Heart left ventricle (tissue), 16 donors: ENCODE measurements at regions not wholly inside any gene's neighbourhood (a gene's known extent, or its start where the extent isn't known, plus 50 kb on each side); places are given as distances from the start of the nearest gene placed in this dataset.

Experiments used
- ATAC-seq, 4 donors: fragments of 200-7000 bp; cut with Tn5 transposase; one replicate each; pipeline ENCODE4 v1.9.1; 2020 to 2022; ENCODE audit warnings: moderate library complexity in 4 of 4, mild to moderate bottlenecking in 3 of 4, moderate number of reproducible peaks in 1 of 4
- DNase-seq, 5 donors: peaks; one replicate each; pipeline ENCODE4 v3.0.0-alpha.2; 2020
- H3K27ac ChIP-seq, 12 donors: fragments of 200-600 bp; sonication (generic) in 4 of 12; one replicate each; pipeline versions ENCODE4 v1.5.0 to v1.8.0; 2016 to 2022; ENCODE audit warnings: mild to moderate bottlenecking in 2 of 12
- H3K27me3 ChIP-seq, 9 donors: fragments of 200-600 bp; sonication (generic) in 2 of 9; one replicate each; pipeline versions ENCODE4 v1.5.1 to v1.8.0; 2016 to 2022; ENCODE audit warnings: mild to moderate bottlenecking in 3 of 9
- H3K36me3 ChIP-seq, 9 donors: fragments of 200-600 bp; sonication (generic) in 2 of 9; one replicate each; pipeline versions ENCODE4 v1.5.0 to v1.8.0; 2018 to 2022; ENCODE audit warnings: mild to moderate bottlenecking in 2 of 9
- H3K4me1 ChIP-seq, 12 donors: fragments of 200-600 bp; sonication (generic) in 4 of 12; one replicate each; pipeline versions ENCODE4 v1.5.0 to v1.8.0; 2016 to 2022; ENCODE audit warnings: mild to moderate bottlenecking in 3 of 12
- H3K4me3 ChIP-seq, 12 donors: fragments of 200-600 bp; sonication (generic) in 4 of 12; one replicate each; pipeline versions ENCODE4 v1.5.0 to v1.8.0; 2017 to 2022; ENCODE audit warnings: mild to moderate bottlenecking in 9 of 12, moderate library complexity in 4 of 12
- H3K9me3 ChIP-seq, 12 donors: fragments of 200-600 bp; sonication (generic) in 4 of 12; one replicate each; pipeline versions ENCODE4 v1.5.0 to v1.8.0; 2016 to 2022; ENCODE audit warnings: mild to moderate bottlenecking in 1 of 12
- CTCF ChIP-seq, 12 donors: fragments of 200-600 bp; sonication (generic) in 4 of 12; IDR thresholded peaks; one replicate each; pipeline versions ENCODE4 v1.5.0 to v1.8.0; 2018 to 2022; ENCODE audit warnings: antibody characterized with exemption in 12 of 12, mild to moderate bottlenecking in 5 of 12
- POLR2A ChIP-seq, 2 donors: fragments of 450-650 bp; IDR thresholded peaks; one replicate each; pipeline ENCODE4 v1.6.1; 2017; ENCODE audit warnings: antibody characterized with exemption in 2 of 2, mild to moderate bottlenecking in 2 of 2, moderate library complexity in 2 of 2
- WGBS, 4 donors: extraction: QIAGEN DNeasy Blood & Tissue Kit in 2 of 4; methylation state at CpG; one replicate each; pipeline versions ENCODE4 v1.1.5 to v1.1.7; 2013 to 2018; 5-methylcytosine and 5-hydroxymethylcytosine counted together
- intact Hi-C, 10 donors: fragments of 100-400 bp; cut with DNase I; formaldehyde crosslinking; loops; one replicate each; pipeline versions ENCODE4 v1.11.1 to v1.14.2; 2022
- donor health status: ischemic (EF 13 %, LVEDD 7.1; RV severe dilation, severe dysfunction).
- donor health status: healthy with polysubstance abuse.
- donor health status: DM: no; HTN: yes; CAD: no.
- donor health status: DM: no; HTN: no; CAD: no.
- donor health status: ischemic (EF 25% LVEDD 6.9; RV normal size, moderate dysfunction).
- donor health status: ischemic (EF 25% LVEDD 5.7; RV mildly dilated, moderate dysfunction).
- donor health status: healthy.
- donor health status: DM: yes; HTN: yes; CAD: no.
- donor health status: ischemic (EF 35%, LVEDD 5.7; RV mildly dilated, moderate dysfunction).
- donor health status: nonischemic (EF 11% LVEDD 7.7; RV severe dilation, severe dysfunction).
- donor health status: DM: yes; HTN: yes; CAD: no.
- donor health status: PGD.
- donor health status: ischemic (EF 29% LVEDD 5.4; RV normal size, mild dysfunction).
- donor health status: nonischemic (EF 23%, LVEDD 6.1; RV moderate dilation, normal function).

DNA sequence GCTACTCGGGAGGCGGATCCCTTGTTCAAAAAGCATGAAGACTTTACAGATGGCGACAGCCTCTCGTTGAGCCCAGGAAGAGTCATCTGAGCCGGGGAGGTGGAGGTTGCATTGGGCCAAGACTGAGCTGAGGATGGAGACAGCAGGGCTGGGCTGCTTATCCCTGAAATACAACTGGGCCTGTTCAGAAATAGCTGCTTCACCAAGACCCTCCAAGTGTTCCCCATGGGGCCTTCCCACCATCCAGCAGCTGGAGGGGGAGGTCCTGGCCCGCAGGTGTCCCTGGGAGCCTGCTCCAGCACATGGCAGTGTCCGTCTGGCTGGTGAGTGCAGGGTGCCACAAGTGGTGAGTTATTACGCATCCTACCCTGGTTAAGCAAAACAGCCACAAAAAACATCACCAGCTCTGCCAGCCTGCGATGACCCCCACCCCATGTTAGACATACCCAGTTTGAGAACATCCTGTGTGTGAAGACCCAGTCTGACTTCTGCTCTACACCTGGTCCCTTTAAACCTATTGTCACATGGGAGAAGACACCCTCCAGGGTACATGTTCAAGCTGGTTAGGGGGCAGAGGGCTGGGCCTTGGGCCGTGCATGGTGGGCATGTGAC, 93.1 kb upstream of the TMPRSS2 start:
- H3K4me1 ChIP-seq: peaks cover 0 to 4% (median 0%) of the 10 kb centered on the region in 12 donors
- intact Hi-C loops: no loop called here

GRCh38 chr21:41600556-41600955, 92.6 kb upstream of the TMPRSS2 start:
- ATAC-seq (no peak), DNase-seq (no peak)
- Histone ChIP-seq H3K4me3 (no peak overlapping the region), H3K4me1 (peaks cover 0 to 4% (median 0%) of the 10 kb centered on the region in 12 donors), H3K9me3 (no peaks in the 10 kb centered on the region), H3K36me3 (no peaks in the 10 kb centered on the region), H3K27ac (no peak overlapping the region), H3K27me3 (peaks cover 0 to 15% (median 0%) of the 10 kb centered on the region in 9 donors)
- intact Hi-C loops: no loop called here
- 86 to 93% (median 91%) methylated on average over 9 of the region's 9 CpGs for WGBS, 4 donors
- TF ChIP-seq CTCF (IDR thresholded peaks at IDR 0.05) (no peak), POLR2A (IDR thresholded peaks at IDR 0.05) (no peak)

More for the DNA sequence above, 93.1 kb upstream of the TMPRSS2 start:
- 90 to 100% (median 94%) methylated on average over 6 to 10 of the region's 10 CpGs for WGBS, 4 donors
- Histone ChIP-seq H3K27me3 (peaks cover 0 to 16% (median 0%) of the 10 kb centered on the region in 9 donors), H3K9me3 (no peaks in the 10 kb centered on the region), H3K4me3 (no peak overlapping the region), H3K36me3 (no peaks in the 10 kb centered on the region), H3K27ac (no peak overlapping the region)
- DNase-seq: no peak
- TF ChIP-seq CTCF (IDR thresholded peaks at IDR 0.05): no peak
- no peak for TF ChIP-seq POLR2A (IDR thresholded peaks at IDR 0.05)
- ATAC-seq: no peak

- Histone ChIP-seq H3K4me3 (no peak overlapping the region), H3K27me3 (peaks cover 0 to 11% (median 0%) of the 10 kb centered on the region in 9 donors), H3K27ac (no peak overlapping the region), H3K36me3 (no peaks in the 10 kb centered on the region), H3K4me1 (peaks cover 0 to 4% (median 0%) of the 10 kb centered on the region in 12 donors), H3K9me3 (no peaks in the 10 kb centered on the region)
- WGBS, 4 donors: 79 to 90% (median 86%) methylated on average over 3 to 7 of the region's 7 CpGs
- ATAC-seq (no peak), DNase-seq (no peak)
- TF ChIP-seq POLR2A (IDR thresholded peaks at IDR 0.05) (no peak), CTCF (IDR thresholded peaks at IDR 0.05) (no peak)
- intact Hi-C loops: no loop called here
Observed at GRCh38 chr21:41600116-41600515, 92.2 kb upstream of the TMPRSS2 start.

- H3K36me3 ChIP-seq: no peaks in the 10 kb centered on the region
- no peaks in the 10 kb centered on the region for H3K9me3 ChIP-seq
- DNase-seq (peak in 1 of 5 donors; percentile 6), ATAC-seq (no peak)
- H3K4me3 ChIP-seq: no peak overlapping the region
- no peak for TF ChIP-seq CTCF (IDR thresholded peaks at IDR 0.05)
- no peak for TF ChIP-seq POLR2A (IDR thresholded peaks at IDR 0.05)
- intact Hi-C loops: loop anchor here in 1 of 10 donors (10.0 kb wide), 1 partner anchor 64 kb away; no protein-coding TSS in a partner anchor
- no peak overlapping the region for H3K27ac ChIP-seq
- peaks cover 0 to 4% (median 0%) of the 10 kb centered on the region in 12 donors for H3K4me1 ChIP-seq
- WGBS, 4 donors: 73 to 76% (median 76%) methylated on average over 20 to 21 of the region's 21 CpGs
- H3K27me3 ChIP-seq: peaks cover 0 to 16% (median 0%) of the 10 kb centered on the region in 9 donors
Observed at GRCh38 chr21:41598561-41599431, 90.8 kb upstream of the TMPRSS2 start.
